DND-41 (cell line): ENCODE measurements at regions not wholly inside any gene's neighbourhood (a gene's known extent, or its start where the extent isn't known, plus 50 kb on each side); places are given as distances from the start of the nearest gene placed in this dataset.

Source experiments
- CTCF ChIP-seq: IDR thresholded peaks from 2 replicates; pipeline ENCODE4 v1.5.1; 2012; ENCODE audit warnings: borderline replicate concordance, low read length, moderate library complexity, mild to moderate bottlenecking; ENCODE audit not compliant: poor library complexity, severe bottlenecking; ENCODE audit errors: extremely low read depth
- EZH2 ChIP-seq: IDR thresholded peaks from 3 replicates; pipeline ENCODE4 v1.6.1; 2012; ENCODE audit warnings: borderline replicate concordance, low read depth, mild to moderate bottlenecking, moderate library complexity, low read length, inconsistent platforms; ENCODE audit not compliant: severe bottlenecking

GRCh38 chr16:66205287-66206231 lies 160.9 kb upstream of the CDH5 start:
- TF ChIP-seq EZH2 (no peak), CTCF (no peak)
